Kidney epithelial cell (primary cell): ENCODE measurements at regions not wholly inside any gene's neighbourhood (a gene's known extent, or its start where the extent isn't known, plus 50 kb on each side); places are given as distances from the start of the nearest gene placed in this dataset.
"Not testable (repeated sequence)": the region's sequence is repeated elsewhere in the genome, so short reads cannot be mapped to it uniquely, and the experiment has no call there.

Experiments
- DNase-seq: peaks from one replicate; pipeline ENCODE4 v3.0.0-alpha.2; 2010; ENCODE audit warnings: low read depth
- H3K27me3 ChIP-seq: 2 replicates; pipeline ENCODE4 v1.6.0; 2011; ENCODE audit warnings: low read length; ENCODE audit not compliant: control insufficient read depth, insufficient read depth
- H3K36me3 ChIP-seq: 2 replicates; pipeline ENCODE4 v1.5.1; 2011; ENCODE audit warnings: low read length; ENCODE audit not compliant: control insufficient read depth, insufficient read depth
- H3K4me3 ChIP-seq: 2 replicates; pipeline ENCODE4 v1.5.1; 2011; ENCODE audit warnings: low read depth, mild to moderate bottlenecking, control low read depth, low read length
- TF ChIP-seq, protein P1 (sequence below): IDR thresholded peaks from 2 replicates; pipeline ENCODE4 v1.5.1; 2011; ENCODE audit warnings: mild to moderate bottlenecking, moderate library complexity, low read length, control low read depth, inconsistent platforms; ENCODE audit not compliant: insufficient read depth, poor library complexity, severe bottlenecking

- no peaks in the 10 kb centered on the region for H3K36me3 ChIP-seq
- TF ChIP-seq, protein P1, sequence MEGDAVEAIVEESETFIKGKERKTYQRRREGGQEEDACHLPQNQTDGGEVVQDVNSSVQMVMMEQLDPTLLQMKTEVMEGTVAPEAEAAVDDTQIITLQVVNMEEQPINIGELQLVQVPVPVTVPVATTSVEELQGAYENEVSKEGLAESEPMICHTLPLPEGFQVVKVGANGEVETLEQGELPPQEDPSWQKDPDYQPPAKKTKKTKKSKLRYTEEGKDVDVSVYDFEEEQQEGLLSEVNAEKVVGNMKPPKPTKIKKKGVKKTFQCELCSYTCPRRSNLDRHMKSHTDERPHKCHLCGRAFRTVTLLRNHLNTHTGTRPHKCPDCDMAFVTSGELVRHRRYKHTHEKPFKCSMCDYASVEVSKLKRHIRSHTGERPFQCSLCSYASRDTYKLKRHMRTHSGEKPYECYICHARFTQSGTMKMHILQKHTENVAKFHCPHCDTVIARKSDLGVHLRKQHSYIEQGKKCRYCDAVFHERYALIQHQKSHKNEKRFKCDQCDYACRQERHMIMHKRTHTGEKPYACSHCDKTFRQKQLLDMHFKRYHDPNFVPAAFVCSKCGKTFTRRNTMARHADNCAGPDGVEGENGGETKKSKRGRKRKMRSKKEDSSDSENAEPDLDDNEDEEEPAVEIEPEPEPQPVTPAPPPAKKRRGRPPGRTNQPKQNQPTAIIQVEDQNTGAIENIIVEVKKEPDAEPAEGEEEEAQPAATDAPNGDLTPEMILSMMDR: no peak
- no peak for DNase-seq
- H3K27me3 ChIP-seq: no peaks in the 10 kb centered on the region
- no peak overlapping the region for H3K4me3 ChIP-seq
Measured at GRCh38 chr18:72985686-72986085, 117.9 kb upstream of the NETO1 start.

GRCh38 chr18:72984290-72984689 lies 116.5 kb upstream of the NETO1 start:
- DNase-seq: no peak

GRCh38 chr18:72973841-72974240 lies 106.1 kb upstream of the NETO1 start:
- no peak overlapping the region for H3K4me3 ChIP-seq
- TF ChIP-seq, protein P1: no peak
- H3K36me3 ChIP-seq: no peaks in the 10 kb centered on the region
- DNase-seq: no peak
- H3K27me3 ChIP-seq: no peaks in the 10 kb centered on the region

More at GRCh38 chr18:72984290-72984689, 116.5 kb upstream of the NETO1 start:
- H3K36me3 ChIP-seq: no peaks in the 10 kb centered on the region
- TF ChIP-seq, protein P1: no peak
- H3K27me3 ChIP-seq: no peaks in the 10 kb centered on the region
- H3K4me3 ChIP-seq: no peak overlapping the region

DNA sequence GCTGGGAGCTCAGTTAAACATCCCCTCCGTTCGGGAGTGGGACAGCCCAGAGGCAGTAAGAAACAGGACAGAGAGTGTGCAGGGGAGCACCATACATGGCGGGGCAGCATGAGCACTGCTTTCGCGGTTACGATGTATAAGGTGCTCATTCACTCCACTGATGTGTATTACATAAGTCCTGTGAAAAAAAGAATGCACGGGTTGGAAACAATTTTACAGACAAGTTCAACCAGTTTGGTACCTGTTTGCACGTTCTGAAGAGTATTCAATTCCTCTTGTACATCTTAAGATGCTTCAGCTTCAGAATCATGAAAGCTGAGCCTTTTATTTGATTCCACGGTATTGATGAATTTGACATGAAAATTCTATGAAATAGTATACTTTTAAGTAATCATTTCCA lies 97.8 kb upstream of the NETO1 start:
- Histone ChIP-seq H3K27me3 (no peaks in the 10 kb centered on the region), H3K4me3 (no peak overlapping the region), H3K36me3 (no peaks in the 10 kb centered on the region)
- no peak for DNase-seq
- TF ChIP-seq, protein P1: no peak

DNA sequence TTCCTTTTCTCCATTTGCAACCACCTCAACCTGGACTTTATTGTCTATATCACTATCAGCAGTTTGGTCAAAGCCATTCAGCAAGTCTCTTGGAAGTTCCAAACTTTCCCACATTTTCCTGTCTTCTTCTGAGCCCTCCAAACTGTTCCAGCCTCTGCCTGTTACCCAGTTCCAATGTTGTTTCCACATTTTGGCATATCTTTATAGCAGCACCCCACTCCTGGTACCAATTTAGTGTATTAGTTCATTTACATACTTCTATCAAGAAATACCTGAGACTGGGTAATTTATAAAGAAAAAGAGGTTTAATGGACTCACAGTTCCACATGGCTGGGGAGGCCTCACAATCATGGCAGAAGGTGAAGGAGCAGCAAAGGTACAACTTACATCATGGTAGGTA lies 90.4 kb upstream of the NETO1 start:
- not testable (repeated sequence) for H3K4me3 ChIP-seq, DNase-seq, H3K27me3 ChIP-seq, H3K36me3 ChIP-seq

DNA sequence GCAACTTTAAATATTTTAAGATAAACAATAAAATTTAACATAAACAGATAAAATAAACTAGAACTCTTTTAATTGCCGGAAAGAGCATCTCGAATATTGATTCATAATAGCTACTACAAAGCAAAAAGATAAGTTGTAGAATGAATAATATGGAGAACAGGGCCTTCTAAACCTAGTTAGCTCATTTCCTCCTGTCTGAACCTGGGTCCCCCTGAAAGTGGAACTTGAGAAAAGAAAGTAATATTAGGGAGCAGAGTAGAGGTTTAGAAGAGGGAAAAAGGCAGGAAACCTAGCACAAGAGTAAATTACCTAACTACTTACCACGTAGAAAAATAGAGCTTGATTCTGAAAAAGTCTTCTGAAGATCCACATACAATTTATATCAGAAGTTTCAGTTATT lies 80.7 kb upstream of the NETO1 start:
- H3K27me3 ChIP-seq: no peaks in the 10 kb centered on the region
- no peaks in the 10 kb centered on the region for H3K36me3 ChIP-seq
- H3K4me3 ChIP-seq: no peak overlapping the region
- TF ChIP-seq, protein P1: no peak
- no peak for DNase-seq
